ENCODE measurements at regions not wholly inside any gene's neighbourhood (a gene's known extent, or its start where the extent isn't known, plus 50 kb on each side); places are given as distances from the start of the nearest gene placed in this dataset.
"Not testable (repeated sequence)": the region's sequence is repeated elsewhere in the genome, so short reads cannot be mapped to it uniquely, and the experiment has no call there.

DNA sequence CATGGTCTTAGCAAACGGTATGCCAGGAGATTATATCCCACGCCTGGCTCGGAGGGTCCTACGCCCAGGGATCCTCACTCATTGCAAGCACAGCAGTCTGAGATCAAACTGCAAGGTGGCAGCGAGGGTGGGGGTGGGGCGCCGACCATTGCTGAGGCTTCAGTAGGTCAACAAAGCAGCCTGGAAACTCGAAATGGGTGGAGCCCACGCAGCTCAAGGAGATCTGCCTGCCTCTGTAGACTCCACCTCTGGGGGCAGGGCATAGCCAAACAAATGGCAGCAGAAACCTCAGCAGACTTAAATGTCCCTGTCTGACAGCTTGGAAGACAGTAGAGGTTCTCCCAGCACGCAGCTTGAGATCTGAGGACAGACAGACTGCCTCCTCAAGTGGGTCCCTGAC lies 172.7 kb upstream of the IRAK1BP1 start:
- not testable (repeated sequence) for H2AFZ ChIP-seq (ENCODE audit: low read depth, low read length); H3K79me1 ChIP-seq (replicated peaks; ENCODE audit: low read length, poor library complexity, severe bottlenecking); H3K27me3 ChIP-seq (ENCODE audit: control insufficient read depth in 1 of 2, insufficient read depth in 1 of 2, low read length in 2 of 2); H2BK12ac ChIP-seq (ENCODE audit: low read length in 2 of 2); H3K23ac ChIP-seq (ENCODE audit: low read length in 2 of 2); H2AK5ac ChIP-seq (ENCODE audit: low read length, severe bottlenecking); H3K4me2 ChIP-seq (ENCODE audit: low read length, poor library complexity, severe bottlenecking); H3K27ac ChIP-seq (ENCODE audit: low read length, poor library complexity, severe bottlenecking); H3K9me3 ChIP-seq (ENCODE audit: control insufficient read depth, low read length); H3K4ac ChIP-seq (ENCODE audit: low read depth in 1 of 2, low read length in 2 of 2); H2BK120ac ChIP-seq (ENCODE audit: low read depth, low read length); H3K9ac ChIP-seq (ENCODE audit: low read length); H3K4me3 ChIP-seq (ENCODE audit: insufficient read depth in 1 of 2, low read depth in 1 of 2, low read length in 2 of 2); H4K8ac ChIP-seq (ENCODE audit: low read length); H4K91ac ChIP-seq (ENCODE audit: low read length); H3K18ac ChIP-seq (ENCODE audit: low read depth in 1 of 2, low read length in 2 of 2); H2BK5ac ChIP-seq (ENCODE audit: low read depth, low read length, poor library complexity, severe bottlenecking); H2BK15ac ChIP-seq (ENCODE audit: low read depth, poor library complexity, severe bottlenecking); DNase-seq; H3K4me1 ChIP-seq (ENCODE audit: control insufficient read depth, insufficient read depth, low read depth, low read length); H3K36me3 ChIP-seq (ENCODE audit: control insufficient read depth in 1 of 2, insufficient read depth in 2 of 2, low read depth in 1 of 2, low read length in 2 of 2); H3K14ac ChIP-seq (ENCODE audit: low read length in 2 of 2)
- 76% methylated on average over 10 of the region's 10 CpGs for WGBS

DNA sequence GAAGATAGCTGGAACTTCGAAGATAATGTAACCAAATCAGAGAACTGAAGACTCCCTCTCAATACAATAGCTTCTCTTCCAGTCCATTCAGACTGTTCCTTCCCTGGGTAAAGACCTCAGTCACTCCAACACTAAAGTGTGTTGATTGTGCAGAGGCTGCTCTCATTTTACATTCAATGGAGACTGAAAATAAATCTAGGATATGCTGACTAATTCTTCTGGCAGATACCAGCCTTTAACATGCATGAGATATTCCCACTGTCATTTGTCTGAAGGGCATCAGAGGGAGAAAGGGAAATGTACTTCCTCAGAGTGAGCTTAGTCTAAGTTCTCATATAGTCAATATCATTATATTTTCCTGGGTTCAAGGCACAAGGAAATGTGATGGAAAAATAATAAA lies 166.4 kb upstream of the IRAK1BP1 start:
- Histone ChIP-seq H3K4me3 (ENCODE audit: insufficient read depth in 1 of 2, low read depth in 1 of 2, low read length in 2 of 2) (no peak overlapping the region), H4K91ac (ENCODE audit: low read length) (no peak overlapping the region), H3K4me2 (ENCODE audit: low read length, poor library complexity, severe bottlenecking) (no peak overlapping the region), H2AFZ (ENCODE audit: low read depth, low read length) (no peak overlapping the region), H4K8ac (ENCODE audit: low read length) (no peak overlapping the region), H3K23ac (ENCODE audit: low read length in 2 of 2) (no peak overlapping the region), H3K27ac (ENCODE audit: low read length, poor library complexity, severe bottlenecking) (no peak overlapping the region), H3K79me1 (replicated peaks; ENCODE audit: low read length, poor library complexity, severe bottlenecking) (no peaks in the 10 kb centered on the region), H2BK12ac (ENCODE audit: low read length in 2 of 2) (no peak overlapping the region), H2AK5ac (ENCODE audit: low read length, severe bottlenecking) (no peak overlapping the region), H3K9me3 (ENCODE audit: control insufficient read depth, low read length) (no peaks in the 10 kb centered on the region), H2BK15ac (ENCODE audit: low read depth, poor library complexity, severe bottlenecking) (no peak overlapping the region), H3K4ac (ENCODE audit: low read depth in 1 of 2, low read length in 2 of 2) (no peak overlapping the region), H3K14ac (ENCODE audit: low read length in 2 of 2) (no peak overlapping the region), H3K9ac (ENCODE audit: low read length) (no peak overlapping the region), H3K27me3 (ENCODE audit: control insufficient read depth in 1 of 2, insufficient read depth in 1 of 2, low read length in 2 of 2) (no peaks in the 10 kb centered on the region), H2BK120ac (ENCODE audit: low read depth, low read length) (no peak overlapping the region), H3K36me3 (ENCODE audit: control insufficient read depth in 1 of 2, insufficient read depth in 2 of 2, low read depth in 1 of 2, low read length in 2 of 2) (no peaks in the 10 kb centered on the region), H3K18ac (ENCODE audit: low read depth in 1 of 2, low read length in 2 of 2) (no peak overlapping the region), H3K4me1 (ENCODE audit: control insufficient read depth, insufficient read depth, low read depth, low read length) (no peaks in the 10 kb centered on the region), H2BK5ac (ENCODE audit: low read depth, low read length, poor library complexity, severe bottlenecking) (no peak overlapping the region)
- WGBS: no CpG with 5 or more reads among the region's 1 CpG
- no peak for DNase-seq

DNA sequence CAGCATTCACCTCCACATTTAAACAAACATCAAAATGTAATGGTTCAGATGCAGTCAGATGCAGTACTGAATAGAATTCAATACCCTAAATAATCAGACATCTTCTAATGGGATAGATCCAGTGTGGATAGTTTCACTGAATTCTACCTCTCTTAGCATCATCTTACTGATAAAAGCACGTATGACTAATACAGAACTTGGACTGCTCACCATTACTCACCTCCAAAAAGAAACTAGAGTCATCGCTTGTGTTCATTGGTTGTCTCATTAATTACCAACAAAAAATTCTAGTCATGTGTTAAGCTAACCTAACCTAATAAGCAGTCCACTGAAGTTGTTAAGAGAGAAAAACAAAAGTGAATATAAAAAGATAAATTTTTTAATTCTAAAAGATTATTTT lies 165.9 kb upstream of the IRAK1BP1 start:
- no peaks in the 10 kb centered on the region for H3K9me3 ChIP-seq (ENCODE audit: control insufficient read depth, low read length)
- H2AK5ac ChIP-seq (ENCODE audit: low read length, severe bottlenecking): no peak overlapping the region
- DNase-seq: no peak
- no peak overlapping the region for H2BK12ac ChIP-seq (ENCODE audit: low read length in 2 of 2)
- H3K36me3 ChIP-seq (ENCODE audit: control insufficient read depth in 1 of 2, insufficient read depth in 2 of 2, low read depth in 1 of 2, low read length in 2 of 2): no peaks in the 10 kb centered on the region
- H3K79me1 ChIP-seq (replicated peaks; ENCODE audit: low read length, poor library complexity, severe bottlenecking): no peaks in the 10 kb centered on the region
- no peak overlapping the region for H3K14ac ChIP-seq (ENCODE audit: low read length in 2 of 2)
- H2BK120ac ChIP-seq (ENCODE audit: low read depth, low read length): no peak overlapping the region
- no peaks in the 10 kb centered on the region for H3K27me3 ChIP-seq (ENCODE audit: control insufficient read depth in 1 of 2, insufficient read depth in 1 of 2, low read length in 2 of 2)
- H3K18ac ChIP-seq (ENCODE audit: low read depth in 1 of 2, low read length in 2 of 2): no peak overlapping the region
- H3K27ac ChIP-seq (ENCODE audit: low read length, poor library complexity, severe bottlenecking): no peak overlapping the region
- WGBS: 53% methylated on average over 1 of the region's 2 CpGs
- H4K8ac ChIP-seq (ENCODE audit: low read length): no peak overlapping the region
- H2BK15ac ChIP-seq (ENCODE audit: low read depth, poor library complexity, severe bottlenecking): no peak overlapping the region
- no peak overlapping the region for H3K23ac ChIP-seq (ENCODE audit: low read length in 2 of 2)
- H2BK5ac ChIP-seq (ENCODE audit: low read depth, low read length, poor library complexity, severe bottlenecking): no peak overlapping the region
- H3K4me1 ChIP-seq (ENCODE audit: control insufficient read depth, insufficient read depth, low read depth, low read length): no peaks in the 10 kb centered on the region
- H4K91ac ChIP-seq (ENCODE audit: low read length): no peak overlapping the region
- H3K4ac ChIP-seq (ENCODE audit: low read depth in 1 of 2, low read length in 2 of 2): no peak overlapping the region
- no peak overlapping the region for H2AFZ ChIP-seq (ENCODE audit: low read depth, low read length)
- H3K4me3 ChIP-seq (ENCODE audit: insufficient read depth in 1 of 2, low read depth in 1 of 2, low read length in 2 of 2): no peak overlapping the region
- H3K9ac ChIP-seq (ENCODE audit: low read length): no peak overlapping the region
- H3K4me2 ChIP-seq (ENCODE audit: low read length, poor library complexity, severe bottlenecking): no peak overlapping the region

DNA sequence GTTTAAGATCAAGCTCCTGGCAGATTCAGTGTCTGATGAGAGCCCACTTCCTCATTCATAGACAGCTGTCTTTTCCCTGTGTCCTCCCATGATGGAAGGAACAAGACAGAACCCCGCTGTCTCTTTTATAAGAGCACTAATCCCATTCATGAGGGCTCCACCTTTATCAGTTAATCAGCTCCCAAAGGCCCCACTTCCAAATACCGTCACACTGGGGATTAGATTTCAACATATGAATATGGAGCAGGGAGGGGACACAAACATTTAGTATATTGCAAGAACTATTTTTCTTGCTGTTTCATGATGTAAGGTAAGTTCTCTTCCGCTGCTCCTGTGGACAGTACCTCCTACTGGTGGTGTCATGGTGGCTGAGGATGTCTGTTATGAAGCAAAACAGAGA lies 158.3 kb upstream of the IRAK1BP1 start:
- H2AK5ac ChIP-seq (ENCODE audit: low read length, severe bottlenecking): no peak overlapping the region
- no peak overlapping the region for H2AFZ ChIP-seq (ENCODE audit: low read depth, low read length)
- H3K4me3 ChIP-seq (ENCODE audit: insufficient read depth in 1 of 2, low read depth in 1 of 2, low read length in 2 of 2): no peak overlapping the region
- H3K27ac ChIP-seq (ENCODE audit: low read length, poor library complexity, severe bottlenecking): no peak overlapping the region
- H2BK15ac ChIP-seq (ENCODE audit: low read depth, poor library complexity, severe bottlenecking): no peak overlapping the region
- H3K4ac ChIP-seq (ENCODE audit: low read depth in 1 of 2, low read length in 2 of 2): no peak overlapping the region
- H4K8ac ChIP-seq (ENCODE audit: low read length): no peak overlapping the region
- no peak for DNase-seq
- no peaks in the 10 kb centered on the region for H3K4me1 ChIP-seq (ENCODE audit: control insufficient read depth, insufficient read depth, low read depth, low read length)
- H3K9ac ChIP-seq (ENCODE audit: low read length): no peak overlapping the region
- H2BK5ac ChIP-seq (ENCODE audit: low read depth, low read length, poor library complexity, severe bottlenecking): no peak overlapping the region
- H3K18ac ChIP-seq (ENCODE audit: low read depth in 1 of 2, low read length in 2 of 2): no peak overlapping the region
- H2BK12ac ChIP-seq (ENCODE audit: low read length in 2 of 2): no peak overlapping the region
- H3K4me2 ChIP-seq (ENCODE audit: low read length, poor library complexity, severe bottlenecking): no peak overlapping the region
- no peaks in the 10 kb centered on the region for H3K27me3 ChIP-seq (ENCODE audit: control insufficient read depth in 1 of 2, insufficient read depth in 1 of 2, low read length in 2 of 2)
- H4K91ac ChIP-seq (ENCODE audit: low read length): no peak overlapping the region
- no peaks in the 10 kb centered on the region for H3K36me3 ChIP-seq (ENCODE audit: control insufficient read depth in 1 of 2, insufficient read depth in 2 of 2, low read depth in 1 of 2, low read length in 2 of 2)
- H3K79me1 ChIP-seq (replicated peaks; ENCODE audit: low read length, poor library complexity, severe bottlenecking): no peaks in the 10 kb centered on the region
- no peak overlapping the region for H3K14ac ChIP-seq (ENCODE audit: low read length in 2 of 2)
- no peaks in the 10 kb centered on the region for H3K9me3 ChIP-seq (ENCODE audit: control insufficient read depth, low read length)
- H3K23ac ChIP-seq (ENCODE audit: low read length in 2 of 2): no peak overlapping the region
- WGBS: 95% methylated on average over 3 of the region's 3 CpGs
- H2BK120ac ChIP-seq (ENCODE audit: low read depth, low read length): no peak overlapping the region

Measured in mesenchymal stem cell (in vitro differentiated cells and primary cell).